ENCODE measurements at regions not wholly inside any gene's neighbourhood (a gene's known extent, or its start where the extent isn't known, plus 50 kb on each side); places are given as distances from the start of the nearest gene placed in this dataset.
"Not testable (repeated sequence)": the region's sequence is repeated elsewhere in the genome, so short reads cannot be mapped to it uniquely, and the experiment has no call there.

GRCh38 chr13:109998684-109999533 lies 212.5 kb upstream of the IRS2 start:
- Histone ChIP-seq H3K4me3 (no peak overlapping the region), H3K9me3 (no peaks in the 10 kb centered on the region), H3K27ac (no peak overlapping the region), H3K4me1 (no peaks in the 10 kb centered on the region), H3K27me3 (no peaks in the 10 kb centered on the region), H3K36me3 (no peaks in the 10 kb centered on the region)
- no peak for DNase-seq
- TF ChIP-seq CTCF (IDR thresholded peaks at IDR 0.05) (peak in 1 of 6 experiments; percentile 5), POLR2A (IDR thresholded peaks at IDR 0.05) (no peak)

- Histone ChIP-seq H3K27ac (no peak overlapping the region), H3K36me3 (no peaks in the 10 kb centered on the region), H3K27me3 (no peaks in the 10 kb centered on the region), H3K9me3 (no peaks in the 10 kb centered on the region), H3K4me3 (no peak overlapping the region), H3K4me1 (no peaks in the 10 kb centered on the region)
- no peak for DNase-seq
- TF ChIP-seq POLR2A (IDR thresholded peaks at IDR 0.05) (no peak), CTCF (IDR thresholded peaks at IDR 0.05) (no peak)
Measured at GRCh38 chr13:109998037-109998436, 211.7 kb upstream of the IRS2 start.

GRCh38 chr13:109997056-109997595 lies 210.7 kb upstream of the IRS2 start:
- not testable (repeated sequence) for H3K4me1 ChIP-seq, DNase-seq, H3K9me3 ChIP-seq, H3K27ac ChIP-seq, H3K27me3 ChIP-seq, H3K36me3 ChIP-seq, H3K4me3 ChIP-seq

GRCh38 chr13:109996404-109996960 lies 210.1 kb upstream of the IRS2 start:
- Histone ChIP-seq H3K27ac (no peak overlapping the region), H3K9me3 (no peaks in the 10 kb centered on the region), H3K27me3 (no peaks in the 10 kb centered on the region), H3K36me3 (no peaks in the 10 kb centered on the region), H3K4me3 (no peak overlapping the region), H3K4me1 (no peaks in the 10 kb centered on the region)
- TF ChIP-seq CTCF (IDR thresholded peaks at IDR 0.05) (no peak), POLR2A (IDR thresholded peaks at IDR 0.05) (no peak)
- DNase-seq = no peak

GRCh38 chr13:109995578-109995977 lies 209.2 kb upstream of the IRS2 start:
- H3K27ac ChIP-seq = no peak overlapping the region
- no peak overlapping the region for H3K4me3 ChIP-seq
- TF ChIP-seq CTCF (IDR thresholded peaks at IDR 0.05) (no peak), POLR2A (IDR thresholded peaks at IDR 0.05) (no peak)
- no peaks in the 10 kb centered on the region for H3K9me3 ChIP-seq
- H3K4me1 ChIP-seq = no peaks in the 10 kb centered on the region
- no peak for DNase-seq
- no peaks in the 10 kb centered on the region for H3K36me3 ChIP-seq
- no peaks in the 10 kb centered on the region for H3K27me3 ChIP-seq

- H3K36me3 ChIP-seq = no peaks in the 10 kb centered on the region
- no peaks in the 10 kb centered on the region for H3K9me3 ChIP-seq
- DNase-seq = no peak
- no peak overlapping the region for H3K27ac ChIP-seq
- no peaks in the 10 kb centered on the region for H3K27me3 ChIP-seq
- H3K4me1 ChIP-seq = no peaks in the 10 kb centered on the region
- TF ChIP-seq CTCF (IDR thresholded peaks at IDR 0.05) (no peak), POLR2A (IDR thresholded peaks at IDR 0.05) (no peak)
- H3K4me3 ChIP-seq = no peak overlapping the region
Measured at GRCh38 chr13:109990296-109990695, 203.9 kb upstream of the IRS2 start.
